ENCODE measurements at regions not wholly inside any gene's neighbourhood (a gene's known extent, or its start where the extent isn't known, plus 50 kb on each side); places are given as distances from the start of the nearest gene placed in this dataset.

DNA sequence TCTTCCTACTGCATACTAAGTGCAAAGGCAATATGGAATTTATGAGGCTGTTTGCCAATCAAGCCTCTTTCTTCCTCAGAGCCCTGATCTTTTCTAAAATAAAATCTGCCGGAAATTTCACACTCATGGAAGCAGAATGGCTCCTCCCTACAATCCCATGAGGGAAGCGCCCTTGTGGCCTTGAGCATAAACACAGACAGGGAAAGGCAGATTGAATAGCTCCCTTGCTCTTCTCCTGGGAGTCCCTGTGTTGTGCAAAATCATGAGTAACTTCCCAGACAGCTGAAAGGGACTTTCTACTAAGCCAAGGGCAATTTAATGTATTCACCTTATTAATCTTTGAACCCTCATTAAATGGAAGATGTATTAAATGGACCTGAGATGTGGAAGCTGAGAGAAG lies 226.1 kb upstream of the PIK3R1 start (continued):
- TF ChIP-seq, protein P1, sequence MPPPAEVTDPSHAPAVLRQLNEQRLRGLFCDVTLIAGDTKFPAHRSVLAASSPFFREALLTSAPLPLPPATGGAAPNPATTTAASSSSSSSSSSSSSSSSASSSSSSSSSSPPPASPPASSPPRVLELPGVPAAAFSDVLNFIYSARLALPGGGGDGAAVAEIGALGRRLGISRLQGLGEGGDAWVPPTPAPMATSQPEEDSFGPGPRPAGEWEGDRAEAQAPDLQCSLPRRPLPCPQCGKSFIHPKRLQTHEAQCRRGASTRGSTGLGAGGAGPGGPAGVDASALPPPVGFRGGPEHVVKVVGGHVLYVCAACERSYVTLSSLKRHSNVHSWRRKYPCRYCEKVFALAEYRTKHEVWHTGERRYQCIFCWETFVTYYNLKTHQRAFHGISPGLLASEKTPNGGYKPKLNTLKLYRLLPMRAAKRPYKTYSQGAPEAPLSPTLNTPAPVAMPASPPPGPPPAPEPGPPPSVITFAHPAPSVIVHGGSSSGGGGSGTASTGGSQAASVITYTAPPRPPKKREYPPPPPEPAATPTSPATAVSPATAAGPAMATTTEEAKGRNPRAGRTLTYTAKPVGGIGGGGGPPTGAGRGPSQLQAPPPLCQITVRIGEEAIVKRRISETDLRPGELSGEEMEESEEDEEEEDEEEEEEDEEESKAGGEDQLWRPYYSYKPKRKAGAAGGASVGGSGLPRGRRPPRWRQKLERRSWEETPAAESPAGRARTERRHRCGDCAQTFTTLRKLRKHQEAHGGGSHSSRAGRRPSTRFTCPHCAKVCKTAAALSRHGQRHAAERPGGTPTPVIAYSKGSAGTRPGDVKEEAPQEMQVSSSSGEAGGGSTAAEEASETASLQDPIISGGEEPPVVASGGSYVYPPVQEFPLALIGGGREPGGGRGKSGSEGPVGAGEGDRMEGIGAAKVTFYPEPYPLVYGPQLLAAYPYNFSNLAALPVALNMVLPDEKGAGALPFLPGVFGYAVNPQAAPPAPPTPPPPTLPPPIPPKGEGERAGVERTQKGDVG (CRISPR knock-in tag; IDR thresholded peaks at IDR 0.05), result no peak
- TF ChIP-seq RELB (IDR thresholded peaks at IDR 0.05; ENCODE audit: low read depth), result no peak
- TF ChIP-seq NR2F1 (conservative IDR thresholded peaks at IDR 0.05), result no peak
- no peak for TF ChIP-seq CEBPB (IDR thresholded peaks at IDR 0.05; ENCODE audit: borderline replicate concordance in 1 of 2, low read depth in 2 of 2, low read length in 2 of 2)
- no peak for TF ChIP-seq KDM1A (IDR thresholded peaks at IDR 0.05; ENCODE audit: borderline replicate concordance)

DNA sequence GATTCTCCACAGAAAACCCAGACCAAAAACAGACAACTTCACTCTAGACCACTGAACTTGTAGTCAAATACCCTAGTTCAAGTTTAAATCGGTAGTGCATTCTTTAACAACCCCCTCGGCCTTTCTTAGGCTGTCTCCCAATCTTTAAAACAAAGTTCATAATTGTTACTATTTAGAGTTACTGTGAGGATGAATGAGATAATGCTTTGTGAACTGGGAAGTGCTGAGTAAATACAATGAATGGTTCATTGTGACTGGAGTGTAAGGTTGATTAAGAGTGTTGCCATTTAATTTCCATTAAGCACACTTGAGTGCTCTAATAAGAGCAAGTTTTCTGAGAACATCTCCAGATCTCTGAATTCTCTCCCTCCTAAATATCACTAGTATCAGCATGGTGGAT lies 228.8 kb upstream of the PIK3R1 start:
- Histone ChIP-seq H3K27ac (ENCODE audit: control insufficient read depth, insufficient read depth) (no peak overlapping the region), H3K4me3 (no peak overlapping the region), H3K4me2 (ENCODE audit: control insufficient read depth, insufficient read depth) (no peak overlapping the region), H4K20me1 (ENCODE audit: control insufficient read depth, insufficient read depth) (no peaks in the 10 kb centered on the region), H2AFZ (ENCODE audit: control insufficient read depth, low read depth, low read length) (no peak overlapping the region), H3K9me3 (replicated peaks; ENCODE audit: control insufficient read depth, insufficient read depth, low read length) (no peaks in the 10 kb centered on the region; the same call in 2 of the 3 replicates), H3K27me3 (replicated peaks in 1 of 2; ENCODE audit: control insufficient read depth in 2 of 2, insufficient read depth in 2 of 2, low read length in 1 of 2) (no peaks in the 10 kb centered on the region), H3K36me3 (ENCODE audit: control insufficient read depth in 2 of 2, insufficient read depth in 2 of 2, low read length in 1 of 2) (no peaks in the 10 kb centered on the region; a peak in 1 of 4 replicates), H3K4me1 (ENCODE audit: control insufficient read depth, insufficient read depth, low read length) (no peaks in the 10 kb centered on the region), H3K79me2 (ENCODE audit: control insufficient read depth, insufficient read depth, low read length) (no peaks in the 10 kb centered on the region), H3K9ac (ENCODE audit: control insufficient read depth, insufficient read depth, low read length) (no peak overlapping the region)
- BruUV-seq (replicated peaks), result no TSS peak
- WGBS (ENCODE audit: insufficient coverage, insufficient replicate concordance, low lambda C conversion rate, missing lambda C conversion rate), result 11% methylated on average over 2 of the region's 2 CpGs
- in situ Hi-C loops (cut with MboI), result no loop called here
- no peak for ATAC-seq
- ChIA-PET RAD21 (ENCODE audit: unreplicated experiment) (no interaction called here), POLR2A (no interaction called here), SMC1A (ENCODE audit: uncharacterized antibody, unreplicated experiment) (no interaction called here), CTCF (no interaction called here)
- no peak for FAIRE-seq
- no peak for DNase-seq (ENCODE audit: low read depth, low spot score)
- TF ChIP-seq USF2 (IDR thresholded peaks at IDR 0.05; ENCODE audit: borderline replicate concordance, low read depth, low read length) (no peak), BACH1 (IDR thresholded peaks at IDR 0.05; ENCODE audit: borderline replicate concordance) (no peak), ZSCAN29 (IDR thresholded peaks at IDR 0.05) (no peak), CHD1 (IDR thresholded peaks at IDR 0.05; ENCODE audit: low read depth, low read length) (no peak), NFIC (IDR thresholded peaks at IDR 0.05; ENCODE audit: low read depth, low read length) (no peak), POLR2A (IDR thresholded peaks at IDR 0.05; ENCODE audit: low read depth, low read length) (no peak), NFXL1 (IDR thresholded peaks at IDR 0.05; ENCODE audit: borderline replicate concordance) (no peak)
- intact Hi-C loops (cut with micrococcal nuclease; ENCODE audit: unreplicated experiment), result no loop called here
